Muscle layer of colon (tissue), 2 donors: ENCODE measurements at regions not wholly inside any gene's neighbourhood (a gene's known extent, or its start where the extent isn't known, plus 50 kb on each side); places are given as distances from the start of the nearest gene placed in this dataset.

Experiments used
- H3K27ac ChIP-seq: one replicate; pipeline ENCODE4 v1.7.0; 2013; ENCODE audit warnings: low read depth, mild to moderate bottlenecking, low read length, moderate library complexity
- H3K27me3 ChIP-seq, 2 donors: one replicate each; pipeline ENCODE4 v1.7.0; 2013; ENCODE audit warnings: low read length in 2 of 2, mild to moderate bottlenecking in 2 of 2; ENCODE audit not compliant: insufficient read depth in 2 of 2, control insufficient read depth in 1 of 2
- H3K36me3 ChIP-seq: one replicate; pipeline ENCODE4 v1.7.0; 2013; ENCODE audit warnings: mild to moderate bottlenecking, low read length; ENCODE audit not compliant: insufficient read depth
- H3K4me1 ChIP-seq: one replicate; pipeline ENCODE4 v1.7.0; 2013; ENCODE audit warnings: mild to moderate bottlenecking, low read length; ENCODE audit not compliant: insufficient read depth
- H3K4me3 ChIP-seq, 2 donors: one replicate each; pipeline ENCODE4 v1.7.0; 2013; ENCODE audit warnings: low read length in 2 of 2, low read depth in 1 of 2, mild to moderate bottlenecking in 1 of 2, moderate library complexity in 1 of 2
- H3K9ac ChIP-seq: one replicate; pipeline ENCODE4 v1.7.0; 2013; ENCODE audit warnings: low read length
- H3K9me3 ChIP-seq: one replicate; pipeline ENCODE4 v1.7.0; 2013; ENCODE audit warnings: mild to moderate bottlenecking, low read length
- donor health status: abdominal sarcoma.
- donor health status: Adenocarcinoma of cecum.

DNA sequence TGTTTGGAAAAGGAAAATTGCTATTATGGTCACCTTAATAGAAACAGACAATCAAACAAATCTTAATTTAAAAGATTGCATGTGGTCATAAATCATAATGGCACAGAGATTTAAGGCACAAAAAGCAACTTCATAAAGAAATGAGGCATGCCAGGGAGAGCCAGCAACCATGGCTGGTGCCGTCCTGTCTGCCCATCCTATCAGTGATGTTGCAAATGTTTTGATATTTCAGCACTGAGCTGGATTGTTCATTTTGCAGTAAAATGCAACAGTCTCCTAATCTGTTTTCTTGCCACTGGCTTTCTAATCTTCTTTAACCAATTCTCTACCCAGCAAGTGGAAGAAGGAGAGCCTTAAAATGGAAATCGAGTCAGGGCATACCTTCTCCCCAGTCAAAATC lies 249.8 kb downstream of the SAMD5 start:
- Histone ChIP-seq H3K27me3 (no peaks in the 10 kb centered on the region), H3K4me3 (no peak overlapping the region), H3K9ac (no peak overlapping the region), H3K4me1 (no peaks in the 10 kb centered on the region), H3K36me3 (no peaks in the 10 kb centered on the region), H3K27ac (no peak overlapping the region), H3K9me3 (no peaks in the 10 kb centered on the region)

DNA sequence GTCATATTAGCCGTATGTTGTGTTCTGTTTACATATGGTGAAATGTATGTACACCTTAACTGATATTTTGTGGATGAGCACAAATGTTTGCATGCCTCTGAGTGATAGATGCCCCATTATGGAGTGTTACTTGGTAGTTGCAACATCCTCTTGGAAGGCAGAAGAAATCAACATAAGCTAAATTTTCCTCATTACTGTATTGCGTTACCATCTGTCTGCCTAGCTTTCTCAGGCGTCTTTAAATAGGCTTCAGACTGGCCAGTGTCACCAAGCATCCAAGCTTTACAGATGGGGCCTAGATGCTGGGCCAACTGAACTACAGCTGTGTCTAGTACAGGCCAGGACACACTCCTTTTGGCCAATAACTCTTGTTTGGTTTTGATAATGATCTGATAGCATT lies 250.6 kb downstream of the SAMD5 start:
- Histone ChIP-seq H3K27me3 (no peaks in the 10 kb centered on the region), H3K36me3 (no peaks in the 10 kb centered on the region), H3K4me1 (no peaks in the 10 kb centered on the region), H3K27ac (no peak overlapping the region), H3K9me3 (no peaks in the 10 kb centered on the region), H3K9ac (no peak overlapping the region), H3K4me3 (no peak overlapping the region)

DNA sequence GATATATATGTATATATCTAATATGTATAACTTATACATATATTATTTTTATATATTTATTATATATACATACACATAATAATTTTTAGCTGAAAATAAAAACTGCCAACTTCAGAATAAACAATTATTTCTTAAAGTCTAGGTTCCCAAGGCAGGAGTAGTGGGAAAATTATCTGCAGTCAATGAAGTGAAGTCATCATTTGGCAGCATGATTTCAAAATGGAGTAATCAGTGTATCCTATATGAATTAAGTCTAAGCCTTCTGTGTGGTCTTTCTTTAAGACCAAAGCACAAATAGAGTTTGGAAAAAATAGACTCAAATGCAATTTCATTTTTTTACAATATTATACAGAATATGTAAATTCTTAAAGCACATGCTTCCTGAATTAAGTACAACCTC lies 251.0 kb downstream of the SAMD5 start:
- Histone ChIP-seq H3K4me3 (no peak overlapping the region), H3K9me3 (no peaks in the 10 kb centered on the region), H3K36me3 (no peaks in the 10 kb centered on the region), H3K27ac (no peak overlapping the region), H3K27me3 (no peaks in the 10 kb centered on the region), H3K9ac (no peak overlapping the region), H3K4me1 (no peaks in the 10 kb centered on the region)

DNA sequence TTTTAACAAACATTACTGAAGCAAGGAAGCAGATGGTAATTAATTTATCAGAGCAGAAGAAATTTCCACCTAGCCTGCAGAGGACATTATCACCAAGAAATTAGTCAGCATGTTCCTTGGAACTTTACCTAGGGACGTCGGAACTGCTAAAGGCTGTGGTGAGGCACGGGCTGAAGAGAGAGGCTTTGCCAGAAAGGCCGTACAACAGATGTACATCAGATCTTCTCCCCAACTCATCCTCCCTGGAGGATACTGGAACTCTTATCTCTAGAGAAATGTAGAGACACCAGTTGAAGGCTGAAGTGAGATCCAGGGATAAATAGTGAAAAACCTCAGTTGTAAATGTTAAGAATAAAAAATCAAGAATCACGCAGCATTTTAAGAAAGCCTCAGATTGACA lies 257.1 kb downstream of the SAMD5 start:
- no peak overlapping the region for H3K27ac ChIP-seq
- no peaks in the 10 kb centered on the region for H3K36me3 ChIP-seq
- H3K27me3 ChIP-seq, result no peaks in the 10 kb centered on the region
- no peak overlapping the region for H3K9ac ChIP-seq
- no peak overlapping the region for H3K4me3 ChIP-seq
- H3K4me1 ChIP-seq, result no peaks in the 10 kb centered on the region
- H3K9me3 ChIP-seq, result no peaks in the 10 kb centered on the region

DNA sequence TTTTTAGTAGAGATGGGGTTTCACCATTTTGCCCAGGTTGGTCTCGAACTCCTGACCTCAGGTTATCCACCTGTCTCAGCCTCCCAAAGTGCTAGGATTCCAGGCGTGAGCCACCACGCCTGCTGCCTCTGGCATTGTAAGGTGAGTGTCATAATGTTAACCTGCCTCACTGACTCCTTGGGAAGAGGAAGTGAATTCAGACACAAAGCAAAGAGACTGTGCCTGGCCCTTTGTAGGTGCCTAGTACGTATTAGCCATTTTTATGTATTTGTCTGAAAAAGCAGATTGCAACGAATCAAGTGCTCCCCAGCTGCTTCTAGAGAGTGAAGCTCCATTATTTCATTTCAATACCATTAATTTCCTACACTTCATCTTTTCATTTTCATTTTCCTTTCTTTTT lies 260.5 kb downstream of the SAMD5 start:
- no peaks in the 10 kb centered on the region for H3K9me3 ChIP-seq
- no peaks in the 10 kb centered on the region for H3K4me1 ChIP-seq
- H3K27me3 ChIP-seq, result no peaks in the 10 kb centered on the region
- no peak overlapping the region for H3K9ac ChIP-seq
- no peak overlapping the region for H3K4me3 ChIP-seq
- no peaks in the 10 kb centered on the region for H3K36me3 ChIP-seq
- no peak overlapping the region for H3K27ac ChIP-seq

DNA sequence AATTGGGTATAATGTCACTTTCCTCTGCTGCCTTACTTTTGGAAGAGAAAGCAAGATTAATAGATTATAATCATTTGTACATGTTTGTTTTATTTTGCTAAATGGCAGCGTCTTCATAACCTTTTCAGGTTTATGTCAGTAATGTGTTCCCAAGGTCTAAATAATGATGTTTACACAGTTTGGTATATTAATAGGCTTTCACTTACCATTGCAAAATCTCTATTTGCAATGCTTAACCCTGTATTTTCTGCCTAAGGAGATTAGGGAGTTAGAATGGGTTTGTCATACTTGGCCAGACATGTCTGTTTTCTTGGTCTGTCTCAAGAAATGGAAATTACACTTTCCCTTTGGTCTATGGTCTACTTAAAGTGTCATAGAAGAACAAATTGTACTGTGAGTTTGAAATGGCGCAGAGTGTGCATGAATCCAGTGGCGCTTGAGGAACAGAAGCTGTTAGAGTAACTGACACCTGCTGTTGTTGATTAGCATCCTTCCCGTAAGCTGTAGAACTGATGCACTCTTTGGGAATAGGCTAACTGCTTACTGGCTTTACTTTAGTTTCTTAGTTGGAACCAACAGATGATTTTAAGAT lies 261.1 kb downstream of the SAMD5 start:
- Histone ChIP-seq H3K4me1 (no peaks in the 10 kb centered on the region), H3K36me3 (no peaks in the 10 kb centered on the region), H3K4me3 (no peak overlapping the region), H3K27me3 (no peaks in the 10 kb centered on the region), H3K9me3 (no peaks in the 10 kb centered on the region), H3K9ac (no peak overlapping the region), H3K27ac (no peak overlapping the region)

DNA sequence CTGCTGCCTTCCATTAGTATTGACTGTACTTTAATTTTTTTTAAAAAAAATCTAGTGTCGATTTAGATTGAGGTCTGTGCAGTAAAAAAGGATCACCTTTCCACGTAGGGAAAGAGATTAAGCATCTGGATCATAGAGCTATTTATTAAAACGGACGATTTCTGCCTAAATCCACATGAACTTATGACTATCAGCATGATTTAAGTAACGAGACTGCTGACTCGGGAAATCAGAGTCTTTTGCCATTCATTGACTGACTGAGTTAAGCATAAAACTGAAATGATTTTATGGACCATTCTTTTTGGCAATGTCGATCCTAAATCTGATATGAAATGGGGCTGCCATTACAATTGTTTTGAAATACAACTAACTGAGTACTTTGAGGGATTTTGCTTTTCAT lies 261.7 kb downstream of the SAMD5 start:
- no peak overlapping the region for H3K9ac ChIP-seq
- no peak overlapping the region for H3K27ac ChIP-seq
- H3K4me1 ChIP-seq, result no peaks in the 10 kb centered on the region
- no peak overlapping the region for H3K4me3 ChIP-seq
- no peaks in the 10 kb centered on the region for H3K9me3 ChIP-seq
- H3K36me3 ChIP-seq, result no peaks in the 10 kb centered on the region
- H3K27me3 ChIP-seq, result no peaks in the 10 kb centered on the region

DNA sequence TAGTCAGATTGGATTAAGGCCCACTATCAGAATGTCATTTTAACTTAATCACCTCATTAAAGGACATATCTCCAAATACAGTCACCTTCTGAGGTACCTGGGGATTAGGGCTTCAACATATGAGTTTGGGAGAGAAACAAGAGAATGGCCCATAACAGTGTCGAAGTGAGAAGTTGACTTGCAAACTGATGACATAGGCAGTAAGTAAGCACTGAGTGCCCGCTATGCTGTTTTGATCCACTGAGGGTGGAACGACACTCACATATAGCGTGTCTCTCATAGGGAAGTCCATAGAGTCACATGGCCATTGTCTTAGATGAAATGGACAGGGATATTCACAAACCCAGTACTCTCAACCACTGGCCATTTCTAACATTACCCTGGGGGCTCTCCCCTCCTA lies 264.2 kb downstream of the SAMD5 start:
- no peaks in the 10 kb centered on the region for H3K36me3 ChIP-seq
- no peak overlapping the region for H3K9ac ChIP-seq
- H3K27ac ChIP-seq, result no peak overlapping the region
- no peak overlapping the region for H3K4me3 ChIP-seq
- no peaks in the 10 kb centered on the region for H3K4me1 ChIP-seq
- H3K27me3 ChIP-seq, result no peaks in the 10 kb centered on the region
- no peaks in the 10 kb centered on the region for H3K9me3 ChIP-seq

DNA sequence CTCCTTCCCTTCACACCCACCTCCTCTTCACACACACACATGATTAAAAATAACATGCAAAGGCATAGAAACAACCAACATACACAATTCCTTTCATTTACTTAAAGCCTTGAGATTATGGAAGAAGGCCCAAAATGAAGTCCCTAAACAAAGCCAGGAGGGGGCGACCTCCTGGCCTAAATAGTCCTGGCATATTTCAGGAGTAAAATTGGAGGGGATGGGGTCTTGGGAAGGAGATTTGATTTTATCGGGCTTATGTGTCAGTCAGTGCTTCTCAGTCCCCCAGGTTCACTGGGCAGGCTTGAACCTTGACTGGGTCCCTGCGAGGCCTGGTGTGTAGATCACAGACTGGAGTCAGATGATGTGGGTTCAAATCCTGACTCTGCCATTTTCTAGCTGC lies 266.4 kb downstream of the SAMD5 start:
- H3K9ac ChIP-seq, result no peak overlapping the region
- H3K4me3 ChIP-seq, result no peak overlapping the region
- H3K27me3 ChIP-seq, result no peaks in the 10 kb centered on the region
- H3K36me3 ChIP-seq, result no peaks in the 10 kb centered on the region
- no peaks in the 10 kb centered on the region for H3K9me3 ChIP-seq
- no peaks in the 10 kb centered on the region for H3K4me1 ChIP-seq
- H3K27ac ChIP-seq, result no peak overlapping the region

DNA sequence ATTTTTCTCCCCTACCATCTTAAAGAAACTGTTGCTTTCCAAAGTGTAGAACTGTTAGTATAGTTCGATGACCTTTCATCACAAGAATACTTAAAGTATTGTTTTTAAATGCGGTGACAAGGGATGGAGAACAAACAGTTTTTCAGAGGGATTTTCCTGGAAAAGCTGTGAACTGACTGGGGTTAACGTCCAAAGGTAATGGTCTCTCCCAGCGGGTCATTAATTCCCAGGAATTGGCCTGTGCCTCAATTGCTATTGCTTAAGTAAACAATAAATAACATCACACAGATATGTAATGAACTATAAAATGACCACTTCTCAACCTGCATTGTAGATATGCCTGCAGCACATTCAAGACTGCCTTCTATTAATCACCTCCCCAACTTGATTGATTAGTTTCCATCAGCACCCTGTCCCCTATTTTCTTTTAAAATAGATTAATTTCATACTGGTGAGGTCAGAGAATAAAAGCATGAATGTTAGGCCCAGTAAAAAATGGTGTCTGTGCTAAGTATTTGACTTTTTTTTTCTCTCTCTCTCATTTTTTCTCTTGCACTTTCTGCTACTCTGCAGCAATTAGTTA lies 268.2 kb downstream of the SAMD5 start:
- no peaks in the 10 kb centered on the region for H3K27me3 ChIP-seq
- H3K4me3 ChIP-seq, result no peak overlapping the region
- no peaks in the 10 kb centered on the region for H3K9me3 ChIP-seq
- H3K4me1 ChIP-seq, result no peaks in the 10 kb centered on the region
- H3K9ac ChIP-seq, result no peak overlapping the region
- no peaks in the 10 kb centered on the region for H3K36me3 ChIP-seq
- no peak overlapping the region for H3K27ac ChIP-seq

DNA sequence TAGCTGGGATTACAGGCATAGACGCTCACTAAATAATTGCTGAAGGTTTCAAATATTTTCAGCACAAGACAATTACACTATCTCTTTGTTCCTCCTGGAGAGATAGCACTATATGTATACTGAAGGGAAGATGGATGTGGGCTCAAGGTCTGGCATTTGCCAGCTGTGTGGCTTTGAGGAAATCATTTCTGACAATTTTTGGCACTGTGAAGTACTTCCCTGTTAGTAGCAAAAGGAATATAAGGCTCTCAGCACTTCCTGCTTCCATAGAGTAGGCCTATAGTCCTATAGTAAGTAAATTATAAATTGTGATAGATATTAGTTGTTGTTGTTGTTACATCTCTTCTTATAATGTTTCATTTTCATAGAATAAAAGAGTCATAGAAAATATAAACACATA lies 271.1 kb downstream of the SAMD5 start:
- no peaks in the 10 kb centered on the region for H3K27me3 ChIP-seq
- H3K4me1 ChIP-seq, result no peaks in the 10 kb centered on the region
- no peak overlapping the region for H3K9ac ChIP-seq
- H3K36me3 ChIP-seq, result no peaks in the 10 kb centered on the region
- no peaks in the 10 kb centered on the region for H3K9me3 ChIP-seq
- no peak overlapping the region for H3K4me3 ChIP-seq
- no peak overlapping the region for H3K27ac ChIP-seq

DNA sequence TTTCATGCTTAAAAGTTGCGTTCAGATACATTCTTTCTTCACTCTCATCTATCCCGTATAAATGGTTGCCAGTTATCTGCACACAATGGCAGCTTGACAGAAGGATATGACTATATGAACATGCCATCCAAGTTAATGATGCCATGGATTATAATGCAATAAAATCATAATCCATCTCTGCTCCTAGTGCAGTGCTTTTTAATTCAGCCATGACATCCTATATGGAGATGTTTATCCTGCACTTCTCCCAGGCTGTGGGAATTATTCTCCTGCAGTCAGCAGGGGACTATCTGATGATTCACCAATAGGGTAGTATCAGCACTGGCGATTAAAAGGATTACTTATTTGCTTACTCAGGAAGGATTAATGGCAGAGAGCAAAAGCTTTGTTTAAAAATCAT lies 273.8 kb downstream of the SAMD5 start:
- no peak overlapping the region for H3K9ac ChIP-seq
- H3K4me1 ChIP-seq, result no peaks in the 10 kb centered on the region
- H3K27ac ChIP-seq, result no peak overlapping the region
- no peaks in the 10 kb centered on the region for H3K27me3 ChIP-seq
- no peaks in the 10 kb centered on the region for H3K9me3 ChIP-seq
- H3K36me3 ChIP-seq, result no peaks in the 10 kb centered on the region
- no peak overlapping the region for H3K4me3 ChIP-seq
